ENCODE measurements at regions not wholly inside any gene's neighbourhood (a gene's known extent, or its start where the extent isn't known, plus 50 kb on each side); places are given as distances from the start of the nearest gene placed in this dataset.
"Not testable (repeated sequence)": the region's sequence is repeated elsewhere in the genome, so short reads cannot be mapped to it uniquely, and the experiment has no call there.

GRCh38 chr2:64924170-64924934, 64.8 kb upstream of the SLC1A4 start:
- DNase-seq, result no peak

GRCh38 chr2:64925930-64926722, 63.1 kb upstream of the SLC1A4 start:
- not testable (repeated sequence) for DNase-seq

GRCh38 chr2:64928813-64929212, 60.4 kb upstream of the SLC1A4 start:
- DNase-seq, result no peak

GRCh38 chr2:64929333-64929732, 59.9 kb upstream of the SLC1A4 start:
- DNase-seq, result no peak

- DNase-seq, result no peak
Measured at GRCh38 chr2:64930258-64930671, 58.9 kb upstream of the SLC1A4 start.

GRCh38 chr2:64931246-64932115, 57.7 kb upstream of the SLC1A4 start:
- DNase-seq, result no peak

- DNase-seq, result no peak
Measured at GRCh38 chr2:64932116-64932370, 57.2 kb upstream of the SLC1A4 start.

- DNase-seq, result no peak
Measured at GRCh38 chr2:64932371-64933216, 56.6 kb upstream of the SLC1A4 start.

- no peak for DNase-seq
Measured at GRCh38 chr2:64934530-64934929, 54.7 kb upstream of the SLC1A4 start.

GRCh38 chr2:64936809-64937208, 52.4 kb upstream of the SLC1A4 start:
- no peak for DNase-seq

- not testable (repeated sequence) for DNase-seq
Measured at GRCh38 chr2:64937314-64937686, 51.9 kb upstream of the SLC1A4 start.

- no peak for DNase-seq
Measured at GRCh38 chr2:64937687-64938491, 51.3 kb upstream of the SLC1A4 start.

- DNase-seq, result no peak
Measured at GRCh38 chr2:64938607-64939285, 50.5 kb upstream of the SLC1A4 start.

- DNase-seq, result no peak
Measured at GRCh38 chr2:64939332-64939917, 49.8 kb upstream of the SLC1A4 start.
